ENCODE measurements at regions not wholly inside any gene's neighbourhood (a gene's known extent, or its start where the extent isn't known, plus 50 kb on each side); places are given as distances from the start of the nearest gene placed in this dataset.

DNA sequence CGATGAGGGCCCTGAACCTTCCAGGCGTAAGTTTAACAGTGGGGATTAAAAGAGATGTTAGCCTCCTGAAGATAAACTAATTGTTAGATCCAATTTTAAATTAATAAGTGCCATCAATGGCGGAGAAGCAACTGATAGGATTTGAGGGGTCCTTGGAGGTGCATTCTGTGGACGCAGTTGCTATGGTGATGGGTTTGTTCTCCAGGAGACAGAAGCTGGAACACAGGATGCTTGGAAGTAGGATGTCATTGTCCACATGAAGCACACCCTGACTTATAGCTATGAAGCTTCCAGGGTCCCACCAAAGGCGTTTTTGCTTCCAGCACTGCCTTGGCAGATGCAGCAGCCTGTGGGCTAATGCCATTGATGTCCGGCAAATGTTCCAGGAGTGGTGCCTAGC, 331.0 kb upstream of the IL12A start:
- Histone ChIP-seq H3K27me3 (no peaks in the 10 kb centered on the region), H3K36me3 (no peaks in the 10 kb centered on the region), H3K9me3 (no peaks in the 10 kb centered on the region), H3K4me1 (peaks cover 0 to 15% (median 3%) of the 10 kb centered on the region in 4 donors), H3K4me3 (no peak overlapping the region), H3K27ac (no peak overlapping the region)
- ATAC-seq (no peak), DNase-seq (no peak)
- 84% methylated on average over 6 of the region's 6 CpGs for WGBS (ENCODE audit: insufficient coverage, low coverage, low lambda C conversion rate, missing lambda C conversion rate)
- TF ChIP-seq POLR2A (IDR thresholded peaks at IDR 0.05), result no peak
- TF ChIP-seq, protein P1, sequence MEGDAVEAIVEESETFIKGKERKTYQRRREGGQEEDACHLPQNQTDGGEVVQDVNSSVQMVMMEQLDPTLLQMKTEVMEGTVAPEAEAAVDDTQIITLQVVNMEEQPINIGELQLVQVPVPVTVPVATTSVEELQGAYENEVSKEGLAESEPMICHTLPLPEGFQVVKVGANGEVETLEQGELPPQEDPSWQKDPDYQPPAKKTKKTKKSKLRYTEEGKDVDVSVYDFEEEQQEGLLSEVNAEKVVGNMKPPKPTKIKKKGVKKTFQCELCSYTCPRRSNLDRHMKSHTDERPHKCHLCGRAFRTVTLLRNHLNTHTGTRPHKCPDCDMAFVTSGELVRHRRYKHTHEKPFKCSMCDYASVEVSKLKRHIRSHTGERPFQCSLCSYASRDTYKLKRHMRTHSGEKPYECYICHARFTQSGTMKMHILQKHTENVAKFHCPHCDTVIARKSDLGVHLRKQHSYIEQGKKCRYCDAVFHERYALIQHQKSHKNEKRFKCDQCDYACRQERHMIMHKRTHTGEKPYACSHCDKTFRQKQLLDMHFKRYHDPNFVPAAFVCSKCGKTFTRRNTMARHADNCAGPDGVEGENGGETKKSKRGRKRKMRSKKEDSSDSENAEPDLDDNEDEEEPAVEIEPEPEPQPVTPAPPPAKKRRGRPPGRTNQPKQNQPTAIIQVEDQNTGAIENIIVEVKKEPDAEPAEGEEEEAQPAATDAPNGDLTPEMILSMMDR (IDR thresholded peaks at IDR 0.05), result no peak
- intact Hi-C loops (cut with DNase I), result no loop called here

DNA sequence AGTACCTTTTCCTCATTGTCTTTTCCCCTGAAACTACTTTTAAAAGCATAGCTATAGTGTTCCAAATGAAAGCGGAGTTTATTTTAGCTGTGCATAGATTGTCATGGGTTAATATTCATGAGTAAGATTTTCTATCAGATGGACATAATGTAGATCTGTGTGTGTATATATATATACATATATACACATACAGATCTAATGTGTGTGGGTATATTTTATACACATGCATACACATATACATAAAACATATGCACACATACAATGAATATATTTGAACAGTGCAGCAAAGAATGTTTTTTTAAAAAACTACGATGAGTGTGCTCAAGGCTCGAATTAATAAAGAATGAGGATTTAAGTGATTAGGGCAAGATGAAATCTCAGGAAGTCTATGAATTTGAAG, 328.3 kb upstream of the IL12A start:
- DNase-seq, result no peak
- intact Hi-C loops (cut with DNase I), result no loop called here
- TF ChIP-seq, protein P1 (IDR thresholded peaks at IDR 0.05), result no peak
- no peak for TF ChIP-seq POLR2A (IDR thresholded peaks at IDR 0.05)

DNA sequence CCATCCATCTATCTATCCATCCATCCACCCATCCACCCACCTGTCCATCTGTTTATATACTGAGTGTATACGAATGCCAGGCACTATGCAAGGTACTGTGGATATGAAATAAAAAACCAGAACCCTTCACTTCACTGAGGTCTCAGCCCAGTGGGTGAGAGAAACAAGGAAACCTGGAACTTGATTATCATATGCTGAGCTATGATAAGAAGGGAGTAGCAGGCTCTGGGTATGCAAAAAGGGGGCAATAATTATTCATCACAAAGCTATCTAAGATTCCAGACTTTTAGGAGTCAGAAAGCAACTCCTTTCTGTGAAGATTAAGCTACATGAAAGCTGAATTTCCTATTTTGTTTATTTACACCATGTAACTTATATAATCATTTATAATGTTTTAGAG, 327.7 kb upstream of the IL12A start:
- intact Hi-C loops (cut with DNase I), result no loop called here
- Histone ChIP-seq H3K36me3 (no peaks in the 10 kb centered on the region), H3K9me3 (no peaks in the 10 kb centered on the region), H3K27ac (no peak overlapping the region), H3K4me3 (no peak overlapping the region), H3K4me1 (no peaks in the 10 kb centered on the region), H3K27me3 (no peaks in the 10 kb centered on the region)
- DNase-seq (no peak), ATAC-seq (no peak)
- TF ChIP-seq, protein P1 (IDR thresholded peaks at IDR 0.05), result no peak
- TF ChIP-seq POLR2A (IDR thresholded peaks at IDR 0.05), result no peak
- 69% methylated on average over 1 of the region's 1 CpG for WGBS (ENCODE audit: insufficient coverage, low coverage, low lambda C conversion rate, missing lambda C conversion rate)

More for the DNA sequence above, 328.3 kb upstream of the IL12A start:
- Histone ChIP-seq H3K4me3 (no peak overlapping the region), H3K4me1 (no peaks in the 10 kb centered on the region), H3K27me3 (no peaks in the 10 kb centered on the region), H3K27ac (no peak overlapping the region), H3K36me3 (no peaks in the 10 kb centered on the region), H3K9me3 (no peaks in the 10 kb centered on the region)
- WGBS (ENCODE audit: insufficient coverage, low coverage, low lambda C conversion rate, missing lambda C conversion rate), result 78% methylated on average over 3 of the region's 3 CpGs
- ATAC-seq, result no peak

DNA sequence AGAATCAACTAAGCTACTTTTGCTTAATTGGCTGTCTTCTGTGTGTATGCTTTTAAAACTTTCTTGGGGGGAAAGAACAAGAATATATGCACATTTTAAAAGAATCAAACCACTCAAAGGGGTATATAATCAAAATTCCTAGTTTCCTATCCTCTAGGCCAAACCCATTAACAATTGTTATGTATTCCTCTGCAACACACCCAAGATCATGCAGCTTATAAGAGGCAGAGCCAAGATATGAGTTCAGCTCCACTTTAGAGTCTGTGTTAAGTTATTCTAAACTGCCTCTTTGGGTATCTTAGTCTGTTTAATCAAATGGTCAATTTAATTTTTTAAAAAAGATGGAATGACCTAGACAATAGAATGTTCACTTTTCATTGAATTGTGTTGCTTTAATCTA, 326.1 kb upstream of the IL12A start:
- intact Hi-C loops (cut with DNase I), result no loop called here
- TF ChIP-seq POLR2A (IDR thresholded peaks at IDR 0.05), result no peak
- TF ChIP-seq, protein P1 (IDR thresholded peaks at IDR 0.05), result no peak
- H3K27me3 ChIP-seq, result no peaks in the 10 kb centered on the region
- no peaks in the 10 kb centered on the region for H3K36me3 ChIP-seq
- no peaks in the 10 kb centered on the region for H3K4me1 ChIP-seq
- DNase-seq, result no peak
- H3K9me3 ChIP-seq, result no peaks in the 10 kb centered on the region
- ATAC-seq, result no peak
- H3K4me3 ChIP-seq, result no peak overlapping the region
- no peak overlapping the region for H3K27ac ChIP-seq

DNA sequence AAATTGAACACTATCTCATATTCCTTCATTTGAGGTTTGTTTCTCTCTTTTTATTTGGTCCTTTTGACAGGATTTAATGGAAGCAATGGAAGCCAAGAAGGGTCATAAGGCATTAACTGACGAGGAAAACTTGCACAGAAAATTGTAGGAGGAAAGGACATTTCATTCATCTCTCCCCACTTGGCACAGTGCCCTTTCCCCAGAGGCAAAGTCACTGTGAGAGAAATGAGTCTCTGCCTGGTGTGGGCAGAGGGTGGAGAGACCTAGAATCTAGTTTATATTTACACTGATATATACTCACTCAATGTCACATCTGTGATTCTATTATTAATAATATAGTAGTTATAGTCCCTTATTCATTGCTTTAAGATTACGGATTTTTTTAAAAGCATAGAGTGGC, 324.6 kb upstream of the IL12A start:
- DNase-seq, result no peak
- Histone ChIP-seq H3K36me3 (no peaks in the 10 kb centered on the region), H3K4me3 (no peak overlapping the region), H3K4me1 (peaks cover 0 to 6% (median 0%) of the 10 kb centered on the region in 4 donors), H3K27ac (no peak overlapping the region), H3K27me3 (no peaks in the 10 kb centered on the region), H3K9me3 (no peaks in the 10 kb centered on the region)
- TF ChIP-seq POLR2A (IDR thresholded peaks at IDR 0.05), result no peak
- TF ChIP-seq, protein P1 (IDR thresholded peaks at IDR 0.05), result no peak
- ATAC-seq, result no peak
- 68% methylated on average over 2 of the region's 2 CpGs for WGBS (ENCODE audit: insufficient coverage, low coverage, low lambda C conversion rate, missing lambda C conversion rate)
- intact Hi-C loops (cut with DNase I), result no loop called here
